H1 (cell line): ENCODE measurements at regions not wholly inside any gene's neighbourhood (a gene's known extent, or its start where the extent isn't known, plus 50 kb on each side); places are given as distances from the start of the nearest gene placed in this dataset.

Source experiments
- KDM5A ChIP-seq: fragments of 200-600 bp; IDR thresholded peaks from 2 replicates; pipeline ENCODE4 v1.7.1; 2012; ENCODE audit warnings: mild to moderate bottlenecking, low read length, inconsistent platforms, mixed read lengths
- RFX5 ChIP-seq: IDR thresholded peaks from 2 replicates; pipeline ENCODE4 v1.6.1; 2011; ENCODE audit warnings: low read depth, low read length, improper control_type of control experiment, borderline replicate concordance
- TF ChIP-seq, protein P1 (sequence below): fragments of 300-600 bp; sonication (generic); IDR thresholded peaks from 2 replicates; pipeline ENCODE4 v1.7.1; 2012; ENCODE audit warnings: low read length, moderate library complexity, mild to moderate bottlenecking, inconsistent platforms; ENCODE audit not compliant: insufficient replicate concordance

DNA sequence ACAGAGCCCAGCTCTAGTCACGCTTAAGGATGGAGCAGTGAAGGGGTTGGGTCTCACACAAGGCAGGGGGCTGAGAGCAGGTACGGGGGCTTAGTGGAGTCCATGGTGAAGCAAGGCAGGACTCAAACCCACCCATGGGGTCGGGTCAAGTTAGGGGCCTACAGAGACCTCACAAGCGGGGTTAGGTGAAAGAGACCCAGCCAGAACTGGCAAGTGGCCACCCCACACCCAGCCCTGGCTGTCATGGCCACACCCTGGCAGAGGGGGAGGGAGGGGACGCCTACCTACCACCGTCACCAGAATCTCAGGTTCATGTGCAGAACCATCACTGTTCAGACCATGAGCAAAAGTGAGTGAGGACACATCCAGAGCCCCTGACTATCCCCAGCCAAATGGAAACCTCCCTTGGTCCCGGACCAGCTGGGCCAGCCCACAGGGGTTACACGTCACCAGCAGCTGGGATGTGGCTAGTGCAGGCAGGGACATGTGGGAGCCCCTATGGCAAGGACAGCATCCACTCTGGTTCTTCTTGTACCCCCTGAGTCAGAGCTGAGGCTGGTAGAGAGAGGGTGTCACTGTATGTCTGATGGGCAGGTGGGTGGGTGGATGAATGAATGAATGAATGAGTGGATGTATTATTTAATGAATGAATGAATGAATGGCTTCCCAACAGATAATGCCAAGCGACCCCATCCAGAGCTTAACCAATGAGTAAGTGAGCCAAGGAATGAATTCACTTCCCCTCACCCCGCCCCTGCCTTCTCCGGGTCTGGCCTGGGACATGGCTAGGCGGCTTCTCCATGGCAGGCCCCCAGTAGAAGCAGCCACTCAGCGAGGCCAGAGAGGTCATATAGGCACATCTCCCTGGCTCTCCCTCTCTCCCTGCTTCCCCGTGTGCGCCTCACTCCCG is 681.6 kb downstream of the TBC1D22A start (continued):
- TF ChIP-seq, protein P1, sequence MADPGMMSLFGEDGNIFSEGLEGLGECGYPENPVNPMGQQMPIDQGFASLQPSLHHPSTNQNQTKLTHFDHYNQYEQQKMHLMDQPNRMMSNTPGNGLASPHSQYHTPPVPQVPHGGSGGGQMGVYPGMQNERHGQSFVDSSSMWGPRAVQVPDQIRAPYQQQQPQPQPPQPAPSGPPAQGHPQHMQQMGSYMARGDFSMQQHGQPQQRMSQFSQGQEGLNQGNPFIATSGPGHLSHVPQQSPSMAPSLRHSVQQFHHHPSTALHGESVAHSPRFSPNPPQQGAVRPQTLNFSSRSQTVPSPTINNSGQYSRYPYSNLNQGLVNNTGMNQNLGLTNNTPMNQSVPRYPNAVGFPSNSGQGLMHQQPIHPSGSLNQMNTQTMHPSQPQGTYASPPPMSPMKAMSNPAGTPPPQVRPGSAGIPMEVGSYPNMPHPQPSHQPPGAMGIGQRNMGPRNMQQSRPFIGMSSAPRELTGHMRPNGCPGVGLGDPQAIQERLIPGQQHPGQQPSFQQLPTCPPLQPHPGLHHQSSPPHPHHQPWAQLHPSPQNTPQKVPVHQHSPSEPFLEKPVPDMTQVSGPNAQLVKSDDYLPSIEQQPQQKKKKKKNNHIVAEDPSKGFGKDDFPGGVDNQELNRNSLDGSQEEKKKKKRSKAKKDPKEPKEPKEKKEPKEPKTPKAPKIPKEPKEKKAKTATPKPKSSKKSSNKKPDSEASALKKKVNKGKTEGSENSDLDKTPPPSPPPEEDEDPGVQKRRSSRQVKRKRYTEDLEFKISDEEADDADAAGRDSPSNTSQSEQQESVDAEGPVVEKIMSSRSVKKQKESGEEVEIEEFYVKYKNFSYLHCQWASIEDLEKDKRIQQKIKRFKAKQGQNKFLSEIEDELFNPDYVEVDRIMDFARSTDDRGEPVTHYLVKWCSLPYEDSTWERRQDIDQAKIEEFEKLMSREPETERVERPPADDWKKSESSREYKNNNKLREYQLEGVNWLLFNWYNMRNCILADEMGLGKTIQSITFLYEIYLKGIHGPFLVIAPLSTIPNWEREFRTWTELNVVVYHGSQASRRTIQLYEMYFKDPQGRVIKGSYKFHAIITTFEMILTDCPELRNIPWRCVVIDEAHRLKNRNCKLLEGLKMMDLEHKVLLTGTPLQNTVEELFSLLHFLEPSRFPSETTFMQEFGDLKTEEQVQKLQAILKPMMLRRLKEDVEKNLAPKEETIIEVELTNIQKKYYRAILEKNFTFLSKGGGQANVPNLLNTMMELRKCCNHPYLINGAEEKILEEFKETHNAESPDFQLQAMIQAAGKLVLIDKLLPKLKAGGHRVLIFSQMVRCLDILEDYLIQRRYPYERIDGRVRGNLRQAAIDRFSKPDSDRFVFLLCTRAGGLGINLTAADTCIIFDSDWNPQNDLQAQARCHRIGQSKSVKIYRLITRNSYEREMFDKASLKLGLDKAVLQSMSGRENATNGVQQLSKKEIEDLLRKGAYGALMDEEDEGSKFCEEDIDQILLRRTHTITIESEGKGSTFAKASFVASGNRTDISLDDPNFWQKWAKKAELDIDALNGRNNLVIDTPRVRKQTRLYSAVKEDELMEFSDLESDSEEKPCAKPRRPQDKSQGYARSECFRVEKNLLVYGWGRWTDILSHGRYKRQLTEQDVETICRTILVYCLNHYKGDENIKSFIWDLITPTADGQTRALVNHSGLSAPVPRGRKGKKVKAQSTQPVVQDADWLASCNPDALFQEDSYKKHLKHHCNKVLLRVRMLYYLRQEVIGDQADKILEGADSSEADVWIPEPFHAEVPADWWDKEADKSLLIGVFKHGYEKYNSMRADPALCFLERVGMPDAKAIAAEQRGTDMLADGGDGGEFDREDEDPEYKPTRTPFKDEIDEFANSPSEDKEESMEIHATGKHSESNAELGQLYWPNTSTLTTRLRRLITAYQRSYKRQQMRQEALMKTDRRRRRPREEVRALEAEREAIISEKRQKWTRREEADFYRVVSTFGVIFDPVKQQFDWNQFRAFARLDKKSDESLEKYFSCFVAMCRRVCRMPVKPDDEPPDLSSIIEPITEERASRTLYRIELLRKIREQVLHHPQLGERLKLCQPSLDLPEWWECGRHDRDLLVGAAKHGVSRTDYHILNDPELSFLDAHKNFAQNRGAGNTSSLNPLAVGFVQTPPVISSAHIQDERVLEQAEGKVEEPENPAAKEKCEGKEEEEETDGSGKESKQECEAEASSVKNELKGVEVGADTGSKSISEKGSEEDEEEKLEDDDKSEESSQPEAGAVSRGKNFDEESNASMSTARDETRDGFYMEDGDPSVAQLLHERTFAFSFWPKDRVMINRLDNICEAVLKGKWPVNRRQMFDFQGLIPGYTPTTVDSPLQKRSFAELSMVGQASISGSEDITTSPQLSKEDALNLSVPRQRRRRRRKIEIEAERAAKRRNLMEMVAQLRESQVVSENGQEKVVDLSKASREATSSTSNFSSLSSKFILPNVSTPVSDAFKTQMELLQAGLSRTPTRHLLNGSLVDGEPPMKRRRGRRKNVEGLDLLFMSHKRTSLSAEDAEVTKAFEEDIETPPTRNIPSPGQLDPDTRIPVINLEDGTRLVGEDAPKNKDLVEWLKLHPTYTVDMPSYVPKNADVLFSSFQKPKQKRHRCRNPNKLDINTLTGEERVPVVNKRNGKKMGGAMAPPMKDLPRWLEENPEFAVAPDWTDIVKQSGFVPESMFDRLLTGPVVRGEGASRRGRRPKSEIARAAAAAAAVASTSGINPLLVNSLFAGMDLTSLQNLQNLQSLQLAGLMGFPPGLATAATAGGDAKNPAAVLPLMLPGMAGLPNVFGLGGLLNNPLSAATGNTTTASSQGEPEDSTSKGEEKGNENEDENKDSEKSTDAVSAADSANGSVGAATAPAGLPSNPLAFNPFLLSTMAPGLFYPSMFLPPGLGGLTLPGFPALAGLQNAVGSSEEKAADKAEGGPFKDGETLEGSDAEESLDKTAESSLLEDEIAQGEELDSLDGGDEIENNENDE = no peak
- TF ChIP-seq KDM5A (no peak), RFX5 (no peak)
